ENCODE measurements at regions not wholly inside any gene's neighbourhood (a gene's known extent, or its start where the extent isn't known, plus 50 kb on each side); places are given as distances from the start of the nearest gene placed in this dataset.

GRCh38 chr14:76320975-76321374 lies 55.0 kb upstream of the ESRRB start:
- TF ChIP-seq, protein P1, sequence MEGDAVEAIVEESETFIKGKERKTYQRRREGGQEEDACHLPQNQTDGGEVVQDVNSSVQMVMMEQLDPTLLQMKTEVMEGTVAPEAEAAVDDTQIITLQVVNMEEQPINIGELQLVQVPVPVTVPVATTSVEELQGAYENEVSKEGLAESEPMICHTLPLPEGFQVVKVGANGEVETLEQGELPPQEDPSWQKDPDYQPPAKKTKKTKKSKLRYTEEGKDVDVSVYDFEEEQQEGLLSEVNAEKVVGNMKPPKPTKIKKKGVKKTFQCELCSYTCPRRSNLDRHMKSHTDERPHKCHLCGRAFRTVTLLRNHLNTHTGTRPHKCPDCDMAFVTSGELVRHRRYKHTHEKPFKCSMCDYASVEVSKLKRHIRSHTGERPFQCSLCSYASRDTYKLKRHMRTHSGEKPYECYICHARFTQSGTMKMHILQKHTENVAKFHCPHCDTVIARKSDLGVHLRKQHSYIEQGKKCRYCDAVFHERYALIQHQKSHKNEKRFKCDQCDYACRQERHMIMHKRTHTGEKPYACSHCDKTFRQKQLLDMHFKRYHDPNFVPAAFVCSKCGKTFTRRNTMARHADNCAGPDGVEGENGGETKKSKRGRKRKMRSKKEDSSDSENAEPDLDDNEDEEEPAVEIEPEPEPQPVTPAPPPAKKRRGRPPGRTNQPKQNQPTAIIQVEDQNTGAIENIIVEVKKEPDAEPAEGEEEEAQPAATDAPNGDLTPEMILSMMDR (IDR thresholded peaks at IDR 0.05): no peak
- no peak for TF ChIP-seq POLR2A (IDR thresholded peaks at IDR 0.05)
